Liver (tissue), 3 donors: ENCODE measurements at regions not wholly inside any gene's neighbourhood (a gene's known extent, or its start where the extent isn't known, plus 50 kb on each side); places are given as distances from the start of the nearest gene placed in this dataset.

ENCODE experiments used
- CTCF ChIP-seq: fragments of 150-350 bp; IDR thresholded peaks from 2 replicates; pipeline ENCODE4 v1.5.1; 2017; ENCODE audit warnings: improper control_type of control experiment, low read depth, low read length; ENCODE audit not compliant: missing input control
- TAF1 ChIP-seq: conservative IDR thresholded peaks from 2 replicates; pipeline ENCODE4 v1.6.1; 2016; ENCODE audit warnings: antibody characterized with exemption, mild to moderate bottlenecking
- YY1 ChIP-seq: IDR thresholded peaks from 2 replicates; pipeline ENCODE4 v1.6.1; 2016; ENCODE audit warnings: antibody characterized with exemption, mild to moderate bottlenecking
- TF ChIP-seq, protein P1 (sequence below): IDR thresholded peaks from 2 replicates; pipeline ENCODE4 v1.6.1; 2016; ENCODE audit warnings: antibody characterized with exemption
- donor health status: healthy.
- donor health status: healthy.

DNA sequence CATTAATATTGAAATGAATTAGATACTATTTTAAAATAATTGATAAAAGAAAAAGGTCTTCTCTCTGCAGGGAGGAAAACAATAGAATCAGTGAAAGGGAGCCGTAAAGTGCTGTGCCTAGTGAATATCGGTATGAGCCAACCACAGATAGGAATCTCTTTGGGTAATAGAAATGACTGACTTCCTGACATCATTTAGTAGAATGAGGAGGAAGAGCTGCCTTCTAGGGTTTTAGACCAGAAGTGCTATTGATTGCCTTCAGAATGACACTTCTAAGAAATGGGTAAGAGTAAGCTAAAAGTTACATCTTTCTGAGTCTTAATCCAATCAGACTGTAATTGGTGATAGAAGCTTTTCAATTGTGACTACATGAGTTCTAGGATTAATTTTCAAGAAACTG lies 134.0 kb upstream of the MAP9 start:
- TF ChIP-seq CTCF (no peak), TAF1 (no peak), YY1 (no peak)
- TF ChIP-seq, protein P1, sequence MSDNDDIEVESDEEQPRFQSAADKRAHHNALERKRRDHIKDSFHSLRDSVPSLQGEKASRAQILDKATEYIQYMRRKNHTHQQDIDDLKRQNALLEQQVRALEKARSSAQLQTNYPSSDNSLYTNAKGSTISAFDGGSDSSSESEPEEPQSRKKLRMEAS = no peak
